HG03175 (cell line): ENCODE measurements at regions not wholly inside any gene's neighbourhood (a gene's known extent, or its start where the extent isn't known, plus 50 kb on each side); places are given as distances from the start of the nearest gene placed in this dataset.
"Not testable (repeated sequence)": the region's sequence is repeated elsewhere in the genome, so short reads cannot be mapped to it uniquely, and the experiment has no call there.

Source experiments
- ATAC-seq: cut with Tn5 transposase; IDR thresholded peaks from one replicate; pipeline ENCODE4 v1.9.1; 2021; ENCODE audit warnings: mild to moderate bottlenecking, moderate library complexity; ENCODE audit not compliant: unreplicated experiment

- ATAC-seq, result not testable (repeated sequence)
Observed at GRCh38 chrX:10469-11458, 270.4 kb upstream of the PLCXD1 start.

GRCh38 chrX:13821-14443 lies 267.2 kb upstream of the PLCXD1 start:
- not testable (repeated sequence) for ATAC-seq

- ATAC-seq, result not testable (repeated sequence)
Observed at GRCh38 chrX:14452-14851, 266.7 kb upstream of the PLCXD1 start.

GRCh38 chrX:18768-19454 lies 262.3 kb upstream of the PLCXD1 start:
- peak; percentile 63 for ATAC-seq

GRCh38 chrX:19455-19827 lies 261.7 kb upstream of the PLCXD1 start:
- ATAC-seq, result not testable (repeated sequence)

GRCh38 chrX:19912-20571 lies 261.1 kb upstream of the PLCXD1 start:
- ATAC-seq, result no peak

- not testable (repeated sequence) for ATAC-seq
Observed at GRCh38 chrX:24139-24538, 257.0 kb upstream of the PLCXD1 start.
